GM12864 (cell line): ENCODE measurements at regions not wholly inside any gene's neighbourhood (a gene's known extent, or its start where the extent isn't known, plus 50 kb on each side); places are given as distances from the start of the nearest gene placed in this dataset.

Experiments used
- DNase-seq: peaks from one replicate; pipeline ENCODE4 v3.0.0-alpha.2; 2011; ENCODE audit warnings: low read depth
- H3K4me3 ChIP-seq: 2 replicates; pipeline ENCODE4 v1.5.1; 2011; ENCODE audit warnings: mild to moderate bottlenecking, low read depth, low read length, control low read depth
- CTCF ChIP-seq: IDR thresholded peaks from 2 replicates; pipeline ENCODE4 v1.5.1; 2011; ENCODE audit warnings: low read depth, mild to moderate bottlenecking, moderate library complexity, low read length, control low read depth, inconsistent platforms; ENCODE audit errors: missing control alignments

GRCh38 chr5:45796959-45797553, 100.9 kb upstream of the HCN1 start:
- DNase-seq, result no peak
- TF ChIP-seq CTCF, result peak; percentile 65
- H3K4me3 ChIP-seq, result no peak overlapping the region

DNA sequence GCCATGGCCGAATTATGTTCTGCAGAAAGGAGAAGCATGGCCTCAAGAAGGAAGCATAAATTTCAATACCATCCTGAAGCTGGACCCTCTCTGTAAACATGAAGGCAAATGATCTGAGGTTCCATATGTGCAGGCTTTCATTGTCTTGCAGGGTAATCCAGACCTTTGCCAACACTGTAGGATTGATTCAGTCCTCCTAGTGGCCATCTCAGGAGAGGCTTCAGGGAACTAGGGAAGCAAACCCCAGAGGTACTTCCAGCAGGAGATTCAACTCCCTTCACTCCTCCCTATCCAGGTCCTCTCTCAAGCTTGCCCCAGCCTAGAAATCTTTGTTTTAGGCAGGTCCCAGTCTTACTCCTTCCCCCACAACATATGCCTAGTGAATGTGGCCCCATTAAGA, 99.3 kb upstream of the HCN1 start:
- DNase-seq, result no peak

GRCh38 chr5:45793638-45794532, 97.7 kb upstream of the HCN1 start:
- peak; percentile 73 for DNase-seq
- H3K4me3 ChIP-seq, result no peak overlapping the region; the same call in 1 of the 2 replicates
- TF ChIP-seq CTCF, result no peak

More for the DNA sequence above, 99.3 kb upstream of the HCN1 start:
- peak; percentile 10 for TF ChIP-seq CTCF
- H3K4me3 ChIP-seq, result no peak overlapping the region

DNA sequence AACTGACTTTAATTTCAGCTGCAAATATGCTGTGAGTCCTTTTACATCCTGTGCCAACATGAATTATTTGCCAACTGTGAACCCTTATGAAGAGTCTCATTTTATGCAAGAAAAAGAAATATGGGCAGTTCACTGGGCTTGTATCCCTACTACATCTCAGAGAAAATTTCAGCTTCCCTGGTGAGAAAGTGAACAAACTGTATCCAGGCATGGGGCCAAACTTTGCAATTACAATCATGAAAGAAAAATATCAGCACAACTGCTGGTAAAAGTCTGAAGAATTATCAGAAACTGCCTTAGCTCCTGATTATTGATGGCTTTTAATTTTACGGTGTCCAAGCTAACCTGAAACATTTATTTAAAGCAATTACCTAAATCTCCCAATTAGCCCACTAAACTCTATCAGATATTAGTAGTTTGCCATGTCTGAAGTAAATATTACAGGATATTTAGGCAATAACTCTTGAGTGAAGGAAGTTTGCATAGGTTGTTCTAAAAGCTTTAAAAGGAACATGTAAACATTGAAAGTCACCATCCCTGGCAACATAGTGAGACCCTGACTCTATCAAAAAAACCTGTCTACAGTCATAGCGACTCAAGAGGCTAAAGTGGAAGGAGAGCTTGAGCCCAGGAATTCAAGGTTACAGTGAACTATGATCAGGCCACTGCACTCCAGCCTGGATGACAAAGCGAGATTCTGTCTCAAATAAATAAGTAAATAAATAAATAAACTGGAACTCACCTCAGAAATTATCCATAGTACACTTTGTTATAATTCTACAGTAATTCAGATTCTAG, 83.9 kb upstream of the HCN1 start:
- no peak for DNase-seq
- TF ChIP-seq CTCF, result no peak
- no peak overlapping the region for H3K4me3 ChIP-seq

- DNase-seq, result no peak
- peak; percentile 11 for TF ChIP-seq CTCF
- no peak overlapping the region for H3K4me3 ChIP-seq
Observed at GRCh38 chr5:45774528-45774927, 78.3 kb upstream of the HCN1 start.

- no peak overlapping the region for H3K4me3 ChIP-seq
- TF ChIP-seq CTCF, result no peak
- DNase-seq, result no peak
Observed at GRCh38 chr5:45772402-45772801, 76.2 kb upstream of the HCN1 start.
